GM18870 (cell line): ENCODE measurements at regions not wholly inside any gene's neighbourhood (a gene's known extent, or its start where the extent isn't known, plus 50 kb on each side); places are given as distances from the start of the nearest gene placed in this dataset.

Experiments
- ATAC-seq: cut with Tn5 transposase; IDR thresholded peaks from one replicate; pipeline ENCODE4 v1.9.1; 2021; ENCODE audit warnings: moderate library complexity; ENCODE audit not compliant: unreplicated experiment

GRCh38 chr4:176898791-176899190 is 106.1 kb upstream of the VEGFC start:
- no peak for ATAC-seq

GRCh38 chr4:176902710-176903323 is 110.1 kb upstream of the VEGFC start:
- ATAC-seq, result peak; percentile 99

GRCh38 chr4:176906709-176907108 is 114.0 kb upstream of the VEGFC start:
- no peak for ATAC-seq

- ATAC-seq, result no peak
These were observed 117.9 kb upstream of the VEGFC start for GRCh38 chr4:176910646-176911045.

GRCh38 chr4:176919631-176920030 is 126.9 kb upstream of the VEGFC start:
- no peak for ATAC-seq

GRCh38 chr4:176920694-176921093 is 128.0 kb upstream of the VEGFC start:
- ATAC-seq, result no peak

GRCh38 chr4:176921256-176921655 is 128.5 kb upstream of the VEGFC start:
- ATAC-seq, result no peak

GRCh38 chr4:176924238-176924637 is 131.5 kb upstream of the VEGFC start:
- ATAC-seq, result no peak

- ATAC-seq, result no peak
These were observed 133.2 kb upstream of the VEGFC start for GRCh38 chr4:176925962-176926361.

- no peak for ATAC-seq
These were observed 134.4 kb upstream of the VEGFC start for GRCh38 chr4:176927117-176927516.

GRCh38 chr4:176927664-176928063 is 134.9 kb upstream of the VEGFC start:
- ATAC-seq, result no peak

GRCh38 chr4:176939445-176939844 is 146.7 kb upstream of the VEGFC start:
- no peak for ATAC-seq

- ATAC-seq, result no peak
These were observed 152.6 kb upstream of the VEGFC start for GRCh38 chr4:176945334-176945733.

GRCh38 chr4:176949029-176949428 is 156.3 kb upstream of the VEGFC start:
- ATAC-seq, result no peak

GRCh38 chr4:176953021-176953420 is 160.3 kb upstream of the VEGFC start:
- no peak for ATAC-seq

GRCh38 chr4:176957353-176958118 is 164.8 kb upstream of the VEGFC start:
- ATAC-seq, result no peak

- no peak for ATAC-seq
These were observed 167.3 kb upstream of the VEGFC start for GRCh38 chr4:176959980-176960379.

GRCh38 chr4:176963121-176963520 is 170.4 kb upstream of the VEGFC start:
- ATAC-seq, result no peak

- peak; percentile 54 for ATAC-seq
These were observed 171.5 kb upstream of the VEGFC start for GRCh38 chr4:176964116-176964691.

GRCh38 chr4:176967586-176967985 is 174.9 kb upstream of the VEGFC start:
- no peak for ATAC-seq

GRCh38 chr4:176968094-176968493 is 175.4 kb upstream of the VEGFC start:
- ATAC-seq, result no peak

GRCh38 chr4:176969011-176969410 is 176.3 kb upstream of the VEGFC start:
- no peak for ATAC-seq
